GM19452 (cell line): ENCODE measurements at regions not wholly inside any gene's neighbourhood (a gene's known extent, or its start where the extent isn't known, plus 50 kb on each side); places are given as distances from the start of the nearest gene placed in this dataset.
"Not testable (repeated sequence)": the region's sequence is repeated elsewhere in the genome, so short reads cannot be mapped to it uniquely, and the experiment has no call there.

Source experiments
- ATAC-seq: cut with Tn5 transposase; IDR thresholded peaks from one replicate; pipeline ENCODE4 v1.9.1; 2021; ENCODE audit not compliant: unreplicated experiment

DNA sequence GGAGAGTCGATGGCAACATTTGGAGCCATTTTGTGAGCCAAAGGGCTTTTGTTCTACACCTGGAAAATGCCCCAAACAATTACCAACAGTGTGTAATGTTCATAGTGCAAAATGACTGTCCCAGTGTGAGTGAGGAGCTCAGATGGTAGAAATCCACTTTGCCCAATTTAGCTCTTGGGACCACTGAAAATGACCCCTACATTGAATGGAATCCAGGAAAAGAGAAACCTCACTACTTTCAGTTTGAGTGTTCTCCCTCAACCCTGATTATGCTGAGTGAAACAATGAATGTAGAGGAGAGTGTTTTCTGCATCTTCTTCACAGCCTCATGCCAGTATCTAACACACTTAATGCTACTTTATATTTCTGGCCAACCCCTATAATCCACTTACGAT lies 84.9 kb upstream of the NRN1 start:
- no peak for ATAC-seq

DNA sequence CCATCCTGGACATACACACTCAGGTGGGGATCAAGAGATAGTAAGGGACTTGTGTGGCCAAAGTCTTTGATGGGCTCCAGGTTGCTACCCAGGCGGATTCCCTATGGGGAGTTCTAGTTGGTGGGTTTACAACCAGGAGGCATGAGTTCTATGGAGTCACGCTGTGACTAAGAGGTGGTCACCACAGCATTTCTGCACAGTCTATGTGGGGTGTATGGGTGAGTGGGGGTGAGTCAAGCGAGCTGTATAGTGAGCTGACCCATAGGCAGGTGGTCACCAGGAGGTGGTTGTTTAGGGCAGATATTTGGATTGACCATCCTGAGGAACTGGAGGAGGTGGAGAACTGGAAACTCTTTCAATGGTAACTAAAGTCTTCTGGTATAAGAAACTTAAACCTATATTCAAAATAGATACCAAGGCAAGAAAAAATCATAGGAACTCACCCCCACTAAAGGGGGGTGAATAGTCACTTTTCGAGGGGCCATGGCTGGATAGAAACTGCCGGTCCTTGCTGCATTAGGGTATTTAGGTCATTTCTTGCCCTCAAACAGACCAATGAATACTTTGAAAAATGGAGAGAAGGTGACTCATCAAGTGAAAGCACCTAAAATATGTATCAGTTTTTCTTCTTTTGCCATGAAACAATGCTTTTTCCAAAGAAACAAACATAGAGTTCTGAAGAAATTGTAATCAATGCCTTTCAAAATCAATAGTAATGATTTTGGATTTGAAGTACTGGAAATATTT lies 84.3 kb upstream of the NRN1 start:
- no peak for ATAC-seq

DNA sequence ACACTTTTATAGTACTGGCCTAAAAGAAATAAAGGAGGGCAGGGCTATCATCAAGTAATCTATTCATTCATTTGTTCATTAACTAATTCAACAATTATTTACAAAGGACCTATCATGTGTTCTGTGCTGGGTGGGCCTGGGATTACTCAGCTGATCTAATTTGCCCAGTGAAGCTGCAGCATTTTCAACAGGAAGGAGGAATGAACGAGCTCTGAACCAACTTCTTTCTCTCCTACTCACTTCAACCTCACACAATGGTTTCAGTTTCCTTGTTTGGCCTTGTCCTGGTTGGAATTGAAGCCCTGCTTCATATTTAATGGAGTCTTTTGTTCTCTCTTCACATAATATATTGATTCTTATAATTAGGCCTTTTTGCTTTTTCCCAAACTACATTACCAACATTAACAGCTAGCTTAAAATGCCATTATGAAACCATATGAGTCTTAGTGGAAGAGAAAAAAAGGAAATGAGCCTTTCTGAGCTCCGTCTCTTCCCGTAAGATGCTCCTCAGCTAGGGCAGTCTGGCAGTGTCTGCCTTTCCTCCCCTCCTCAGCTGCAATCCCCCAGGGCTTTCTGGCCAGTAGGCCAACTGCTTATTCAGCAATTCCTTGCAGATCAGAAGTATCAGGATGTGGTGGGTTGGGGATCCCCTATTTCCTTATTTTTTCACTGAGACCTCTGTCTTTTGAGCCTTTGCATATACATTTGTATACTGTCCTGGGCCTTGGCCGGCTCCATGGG lies 79.4 kb upstream of the NRN1 start:
- peak; percentile 63 for ATAC-seq

DNA sequence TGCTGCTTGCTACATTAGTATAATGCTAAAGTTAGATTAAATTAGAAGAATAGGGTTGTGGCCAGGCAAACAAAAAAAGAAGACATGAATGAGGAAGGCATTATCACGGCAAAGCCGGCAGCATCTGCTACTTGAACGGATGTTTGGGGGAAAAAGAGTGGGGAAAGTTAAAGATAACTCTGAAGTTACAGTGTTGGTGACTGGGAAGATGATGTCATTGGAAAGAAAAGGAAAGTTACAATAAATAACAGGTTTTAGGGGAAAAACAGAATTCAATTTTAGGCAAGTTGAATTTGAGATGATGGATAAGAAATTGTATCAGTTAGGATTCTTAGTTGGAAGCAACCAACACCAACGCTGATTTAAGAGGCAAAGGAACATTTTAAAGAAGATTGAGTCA lies 74.2 kb upstream of the NRN1 start:
- ATAC-seq: no peak

DNA sequence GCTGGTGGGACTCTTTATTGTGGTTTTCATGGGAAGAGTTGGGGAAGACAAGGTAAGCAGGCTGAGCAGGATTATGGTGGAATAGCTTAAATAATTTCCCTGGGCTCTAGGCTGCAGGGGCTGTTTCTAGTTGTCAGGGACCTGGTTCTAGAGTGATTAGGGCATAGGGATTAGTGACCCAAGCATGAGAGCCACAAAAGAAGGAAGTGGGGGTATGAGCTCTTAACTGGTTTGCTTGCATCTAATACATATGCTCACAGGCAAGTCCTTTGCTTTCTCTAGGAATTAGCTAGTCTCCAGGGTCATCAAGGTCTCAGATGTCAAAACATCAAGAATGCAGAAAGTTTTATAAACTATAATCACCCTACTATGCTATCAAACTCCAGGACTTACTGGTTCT lies 67.5 kb upstream of the NRN1 start:
- ATAC-seq: no peak

DNA sequence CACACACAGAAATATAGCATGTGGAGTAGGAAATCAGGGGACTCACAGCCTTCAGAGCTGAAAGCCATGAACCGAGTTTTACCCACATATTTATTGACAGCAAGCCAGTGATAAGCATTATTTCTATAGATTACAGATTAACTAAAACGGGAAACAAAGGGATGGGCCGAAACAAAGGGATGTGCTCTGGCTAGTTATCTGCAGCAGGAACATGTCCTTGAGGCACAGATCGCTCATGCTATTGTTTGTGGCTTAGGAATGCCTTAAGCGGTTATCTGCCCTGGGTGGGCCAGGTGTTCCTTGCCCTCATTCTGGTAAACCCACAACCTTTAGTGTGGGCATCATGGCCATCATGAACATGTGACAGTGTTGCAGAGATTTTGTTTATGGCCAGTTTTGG lies 61.4 kb upstream of the NRN1 start:
- not testable (repeated sequence) for ATAC-seq

DNA sequence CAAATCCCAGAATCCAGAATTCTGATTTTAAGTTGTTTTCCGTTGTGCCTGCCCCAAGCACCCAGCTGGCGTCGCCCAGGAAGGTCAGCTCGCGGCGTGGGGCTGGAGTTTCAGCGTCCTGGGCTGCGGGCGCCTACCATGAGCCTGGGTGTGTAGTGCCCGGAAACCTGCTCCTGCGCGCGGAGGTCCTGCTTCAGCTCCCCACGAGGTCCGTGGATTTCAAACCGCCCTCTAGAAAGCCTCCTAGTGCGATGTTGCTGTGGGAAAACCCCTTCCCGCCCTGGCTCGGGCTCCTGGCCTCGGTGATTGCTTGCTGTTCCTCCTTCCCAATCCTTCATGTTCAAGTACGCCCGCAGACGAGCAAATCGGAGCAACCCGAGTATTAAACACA lies 51.3 kb upstream of the NRN1 start:
- ATAC-seq: no peak

DNA sequence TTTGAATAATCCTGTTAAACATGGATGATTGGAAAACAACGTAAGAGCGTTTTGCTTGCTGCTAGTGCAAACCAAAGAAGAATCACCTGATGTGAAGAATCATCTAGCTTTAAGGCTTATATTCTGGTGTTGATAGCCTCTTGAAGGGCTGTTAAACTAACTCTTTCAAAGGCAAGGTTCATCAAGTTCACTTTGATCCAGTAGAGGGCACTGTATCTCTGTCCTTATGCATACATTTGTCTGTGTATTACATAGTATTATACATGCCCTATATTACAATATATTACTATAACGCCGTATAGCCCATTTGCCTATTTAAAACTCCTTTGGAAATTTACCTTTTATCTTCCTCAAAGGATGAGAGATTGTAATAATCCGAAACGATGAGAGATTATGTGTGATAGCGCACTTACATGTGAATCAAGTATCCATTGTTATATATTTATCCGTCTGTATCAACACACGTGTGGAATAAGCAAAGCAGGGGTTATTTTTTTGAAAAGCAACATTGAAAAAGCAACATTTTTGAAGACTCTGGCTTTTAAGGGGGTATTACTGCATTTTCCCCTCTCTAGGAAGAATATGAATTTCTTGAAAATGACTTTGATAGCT lies 50.8 kb upstream of the NRN1 start:
- ATAC-seq: no peak
